ENCODE measurements at regions not wholly inside any gene's neighbourhood (a gene's known extent, or its start where the extent isn't known, plus 50 kb on each side); places are given as distances from the start of the nearest gene placed in this dataset.
"Not testable (repeated sequence)": the region's sequence is repeated elsewhere in the genome, so short reads cannot be mapped to it uniquely, and the experiment has no call there.

DNA sequence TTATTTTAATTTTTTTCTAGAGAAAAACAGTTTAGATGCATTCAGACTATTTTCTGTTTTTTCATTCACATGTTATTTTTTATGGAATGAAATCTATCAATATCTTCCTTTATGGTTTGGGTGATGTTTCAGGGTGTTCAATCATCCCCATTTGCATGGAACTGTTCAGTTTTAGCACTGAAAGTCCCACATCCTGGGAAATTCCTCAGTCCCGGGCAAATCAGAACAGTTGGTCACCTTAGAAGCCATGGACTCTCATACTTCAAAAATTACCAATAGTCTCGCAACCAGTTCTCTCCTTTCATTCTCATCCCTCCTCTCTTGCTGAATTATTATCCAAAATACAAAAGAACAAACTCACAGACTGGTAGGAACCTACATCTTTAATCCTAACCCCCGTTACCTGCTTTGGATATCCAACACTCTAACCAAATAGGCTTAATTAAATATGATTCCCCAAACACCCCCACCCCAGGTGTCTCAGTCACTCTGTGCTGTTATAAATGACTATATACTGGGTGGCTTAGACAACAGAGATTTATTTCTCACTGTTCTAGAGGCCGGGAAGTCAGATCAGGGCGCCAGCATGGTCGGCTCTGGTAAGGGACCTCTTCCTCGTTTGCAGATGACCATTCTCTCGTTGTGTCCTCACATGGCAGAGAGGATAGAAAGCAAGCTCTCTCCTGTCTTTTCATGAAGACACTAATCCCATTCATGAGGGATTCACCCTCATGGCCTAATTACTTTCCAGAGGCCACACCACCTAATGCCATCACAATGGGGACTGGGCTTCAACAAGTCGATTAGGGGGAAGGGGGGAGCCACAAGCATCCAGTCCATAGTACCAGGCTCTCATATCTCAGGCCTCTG is 57.7 kb upstream of the SLC1A4 start:
- no peaks in the 10 kb centered on the region for H3K27me3 ChIP-seq
- no peak for TF ChIP-seq Cebpa-rat (IDR thresholded peaks at IDR 0.05)
- no peak overlapping the region for H3K9ac ChIP-seq
- H3K27ac ChIP-seq: no peak overlapping the region
- H3K4me3 ChIP-seq: no peak overlapping the region
- H4K20me1 ChIP-seq: no peaks in the 10 kb centered on the region
- peaks cover 26% of the 10 kb centered on the region for H3K9me3 ChIP-seq
- H3K36me3 ChIP-seq: no peaks in the 10 kb centered on the region
- peaks cover 18% of the 10 kb centered on the region for H3K4me1 ChIP-seq
- peak overlapping the region; percentile 39; the same call in 1 of the 2 replicates for H3K4me2 ChIP-seq

DNA sequence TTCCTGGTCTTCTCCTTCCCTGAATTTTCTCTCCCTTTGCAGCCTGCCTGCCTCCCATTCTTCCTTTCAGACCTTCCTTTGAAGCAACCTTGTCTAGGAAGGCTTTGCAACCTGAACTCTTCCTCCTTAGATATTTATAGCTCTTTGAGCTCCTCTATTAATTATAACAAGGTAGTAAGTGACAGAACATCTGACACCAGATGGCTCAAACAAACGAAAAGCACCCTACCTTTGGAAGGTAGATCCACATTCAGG is 57.2 kb upstream of the SLC1A4 start:
- Histone ChIP-seq H3K27me3 (no peaks in the 10 kb centered on the region), H3K4me1 (peaks cover 18% of the 10 kb centered on the region), H4K20me1 (no peaks in the 10 kb centered on the region), H3K4me2 (peak overlapping the region; percentile 39), H3K9ac (no peak overlapping the region), H3K4me3 (no peak overlapping the region), H3K36me3 (no peaks in the 10 kb centered on the region), H3K9me3 (peaks cover 20% of the 10 kb centered on the region), H3K27ac (no peak overlapping the region)
- no peak for TF ChIP-seq Cebpa-rat (IDR thresholded peaks at IDR 0.05)

DNA sequence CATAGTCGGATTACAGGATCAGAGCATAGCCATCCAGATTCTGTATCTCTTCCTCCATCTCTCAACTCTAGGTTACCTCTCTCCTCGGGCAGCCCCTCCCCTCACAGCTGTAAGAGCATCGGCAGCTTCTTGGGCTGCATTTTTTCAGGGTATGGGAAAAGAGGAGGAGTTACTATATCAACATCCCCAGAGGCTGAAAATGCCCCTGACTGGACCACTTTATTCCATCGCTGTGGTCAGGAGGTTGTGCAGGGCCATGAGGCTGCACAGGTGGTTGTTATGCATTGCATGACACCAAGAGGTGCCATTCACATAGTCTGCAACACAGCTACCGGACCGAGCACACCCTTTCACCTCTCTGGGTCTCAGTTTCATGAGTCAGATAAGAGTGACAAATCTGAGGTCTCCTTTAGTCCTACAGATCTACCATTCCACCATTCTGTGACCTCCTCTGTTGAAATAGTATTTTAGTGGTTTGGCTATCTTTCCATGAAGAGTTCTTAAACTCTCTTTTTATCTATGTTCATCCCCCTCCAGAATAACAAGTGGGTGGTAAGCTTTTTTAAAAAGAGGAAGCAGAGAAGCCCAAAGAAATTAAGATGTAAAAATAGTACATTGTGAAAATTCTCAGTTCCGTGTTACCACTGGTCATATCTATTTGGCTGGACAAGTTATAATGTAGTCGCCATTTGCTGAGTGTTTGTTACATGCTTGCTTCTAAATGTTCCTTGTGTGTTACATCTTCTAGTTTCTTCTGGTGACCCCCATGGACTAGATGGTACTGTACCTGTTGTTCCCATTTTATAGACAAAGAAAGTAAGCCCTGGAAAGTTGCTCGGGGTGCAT is 56.6 kb upstream of the SLC1A4 start:
- TF ChIP-seq Cebpa-rat (IDR thresholded peaks at IDR 0.05): no peak
- Histone ChIP-seq H4K20me1 (no peaks in the 10 kb centered on the region), H3K4me1 (peaks cover 24% of the 10 kb centered on the region), H3K4me2 (peak overlapping the region; percentile 39), H3K27ac (no peak overlapping the region), H3K9me3 (peaks cover 14% of the 10 kb centered on the region), H3K9ac (no peak overlapping the region), H3K27me3 (no peaks in the 10 kb centered on the region), H3K36me3 (no peaks in the 10 kb centered on the region), H3K4me3 (no peak overlapping the region)

DNA sequence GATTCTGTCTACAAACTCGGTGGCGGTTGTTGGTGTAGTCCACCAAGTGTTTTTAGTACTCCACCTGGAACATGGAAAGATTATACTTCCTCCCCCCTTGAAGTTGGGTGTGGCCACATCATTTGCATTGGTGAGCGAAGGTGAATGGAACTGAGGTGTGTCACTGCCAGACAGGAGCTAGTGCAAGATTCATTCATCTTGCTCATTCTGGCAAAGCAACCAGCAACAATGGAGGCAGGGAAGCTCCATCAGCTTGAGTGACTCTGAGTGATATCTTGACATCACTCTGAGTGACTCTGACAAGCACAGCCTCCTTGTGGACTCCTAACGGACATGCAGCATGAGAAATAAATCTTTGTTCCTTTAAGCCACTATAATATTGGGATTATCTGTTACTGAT is 54.7 kb upstream of the SLC1A4 start:
- Histone ChIP-seq H3K36me3 (no peaks in the 10 kb centered on the region), H3K27me3 (no peaks in the 10 kb centered on the region), H3K4me3 (no peak overlapping the region), H3K27ac (no peak overlapping the region), H3K4me1 (peaks cover 34% of the 10 kb centered on the region), H3K9me3 (peaks cover 10% of the 10 kb centered on the region), H4K20me1 (no peaks in the 10 kb centered on the region), H3K9ac (no peak overlapping the region), H3K4me2 (no peak overlapping the region)
- TF ChIP-seq Cebpa-rat (IDR thresholded peaks at IDR 0.05): no peak

DNA sequence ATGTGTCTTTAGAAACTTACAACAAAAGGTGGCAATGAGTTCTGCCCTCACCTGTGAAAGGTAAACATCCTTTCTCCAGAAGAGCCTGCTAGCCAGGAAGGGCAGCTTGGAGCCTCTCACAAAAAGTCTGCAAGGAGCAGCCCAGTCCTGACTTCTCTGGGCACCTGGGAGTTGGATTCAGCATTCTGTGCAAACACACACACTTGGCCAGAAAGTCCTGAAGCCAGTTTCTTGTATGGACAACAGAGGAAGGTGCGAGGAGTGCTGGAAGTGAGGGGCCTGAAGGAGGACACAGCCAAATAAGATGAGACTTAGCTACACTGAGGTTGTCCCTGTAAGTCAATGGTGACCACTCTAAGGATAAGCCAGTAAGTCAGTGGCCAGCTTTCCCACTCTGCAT is 52.4 kb upstream of the SLC1A4 start:
- Histone ChIP-seq H3K9me3 (peaks cover 10% of the 10 kb centered on the region), H3K27ac (no peak overlapping the region), H3K9ac (no peak overlapping the region), H3K4me3 (no peak overlapping the region), H3K36me3 (no peaks in the 10 kb centered on the region), H4K20me1 (no peaks in the 10 kb centered on the region), H3K4me2 (no peak overlapping the region), H3K27me3 (no peaks in the 10 kb centered on the region), H3K4me1 (peaks cover 35% of the 10 kb centered on the region)
- TF ChIP-seq Cebpa-rat (IDR thresholded peaks at IDR 0.05): no peak

DNA sequence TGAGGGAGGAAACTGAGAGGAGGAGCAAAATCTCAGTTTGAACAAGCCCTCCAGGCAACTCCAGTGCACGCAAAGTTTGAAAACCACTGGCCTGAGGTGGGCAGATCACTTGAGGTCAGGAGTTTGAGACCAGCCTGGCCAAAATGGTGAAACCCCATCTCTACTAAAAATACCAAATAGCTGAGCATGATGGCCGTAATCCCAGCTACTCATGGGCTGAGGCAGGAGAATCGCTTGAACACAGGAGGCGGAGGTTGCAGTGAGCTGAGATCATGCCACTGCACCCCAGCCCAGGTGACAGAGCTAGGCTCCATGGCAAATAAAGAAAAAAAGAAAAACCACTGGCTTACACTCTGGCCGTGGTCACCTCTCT is 51.9 kb upstream of the SLC1A4 start:
- peaks cover 33% of the 10 kb centered on the region for H3K4me1 ChIP-seq
- not testable (repeated sequence) for H4K20me1 ChIP-seq, H3K27me3 ChIP-seq, H3K27ac ChIP-seq, H3K9ac ChIP-seq, H3K4me3 ChIP-seq, H3K36me3 ChIP-seq
- peaks cover 10% of the 10 kb centered on the region for H3K9me3 ChIP-seq
- peak overlapping the region; percentile 39 for H3K4me2 ChIP-seq

DNA sequence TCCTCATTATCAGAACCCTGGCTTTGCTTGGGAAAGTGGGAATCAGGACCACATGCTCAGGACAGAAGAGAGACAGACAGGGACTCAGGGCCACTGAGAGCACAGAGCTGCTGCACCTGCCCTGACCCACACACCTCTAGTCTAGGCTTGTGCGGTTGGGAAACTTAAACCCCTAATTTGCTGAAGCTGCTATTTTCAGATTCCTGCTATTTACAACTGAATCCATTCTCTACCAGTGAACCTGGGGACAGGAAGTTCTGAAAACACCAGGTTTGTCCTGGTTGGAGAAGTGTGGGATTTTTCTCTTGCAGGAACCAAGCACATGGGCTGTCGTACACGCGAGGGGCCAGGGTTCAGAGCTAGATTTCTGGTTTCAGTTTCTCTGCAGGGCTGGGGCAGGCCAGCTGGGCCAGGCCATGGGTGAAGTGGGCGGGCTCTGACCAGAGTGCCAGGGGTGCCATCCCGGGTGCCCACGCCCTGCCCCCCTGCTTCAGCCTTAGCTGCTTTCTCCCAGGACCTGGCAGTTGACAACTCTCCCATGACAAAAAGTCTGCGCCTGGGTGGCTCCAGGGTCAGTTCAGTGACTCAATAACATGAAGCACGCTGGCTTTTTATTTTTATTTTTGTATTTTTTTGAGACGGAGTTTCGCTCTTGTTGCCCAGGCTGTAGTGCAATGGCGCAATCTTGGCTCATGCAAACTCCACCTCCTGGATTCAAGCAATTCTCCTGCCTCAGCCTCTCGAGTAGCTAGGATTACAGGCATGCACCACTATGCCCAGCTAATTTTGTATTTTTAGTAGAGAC is 51.3 kb upstream of the SLC1A4 start:
- peak overlapping the region; percentile 28; the same call in 1 of the 2 replicates for H3K27ac ChIP-seq
- H3K27me3 ChIP-seq: no peaks in the 10 kb centered on the region
- H4K20me1 ChIP-seq: no peaks in the 10 kb centered on the region
- H3K4me2 ChIP-seq: peak overlapping the region; percentile 39
- no peak for TF ChIP-seq Cebpa-rat (IDR thresholded peaks at IDR 0.05)
- no peak overlapping the region for H3K4me3 ChIP-seq
- H3K36me3 ChIP-seq: no peaks in the 10 kb centered on the region
- H3K9me3 ChIP-seq: peaks cover 10% of the 10 kb centered on the region
- H3K9ac ChIP-seq: no peak overlapping the region
- peaks cover 27% of the 10 kb centered on the region for H3K4me1 ChIP-seq

DNA sequence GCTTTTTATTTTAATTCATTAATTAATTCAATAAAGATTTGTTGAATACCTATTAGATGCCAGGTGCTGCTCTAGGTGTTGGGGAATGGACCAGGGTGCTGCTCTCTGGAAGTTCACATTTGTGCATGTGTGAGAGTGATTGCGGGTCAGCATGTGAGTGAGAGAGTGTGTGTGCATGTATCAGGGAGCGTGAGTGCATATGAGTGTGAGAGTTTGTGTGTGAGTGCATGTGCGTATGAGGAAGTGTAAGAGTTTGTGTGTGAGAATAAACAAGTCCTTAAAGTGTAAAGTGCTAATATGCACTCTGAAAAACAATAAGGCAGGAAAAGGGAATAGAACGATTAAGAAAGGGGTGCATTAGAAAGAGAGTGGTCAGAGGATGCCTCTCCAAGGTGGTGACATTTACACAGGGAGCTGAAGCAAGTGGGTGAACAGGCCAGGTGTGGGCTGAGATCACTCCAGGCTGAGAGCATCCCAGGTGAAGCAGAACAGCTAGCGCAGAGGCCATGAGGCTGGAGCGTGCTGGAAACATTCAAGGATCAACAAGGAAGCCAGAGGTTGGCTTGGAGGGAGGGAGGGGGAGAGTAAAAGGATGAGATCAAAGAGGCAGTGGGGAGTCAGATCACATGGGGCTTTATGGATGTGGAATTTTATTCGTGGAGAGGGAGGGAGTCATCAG is 50.5 kb upstream of the SLC1A4 start:
- no peaks in the 10 kb centered on the region for H4K20me1 ChIP-seq
- H3K9ac ChIP-seq: no peak overlapping the region
- peaks cover 10% of the 10 kb centered on the region for H3K9me3 ChIP-seq
- no peaks in the 10 kb centered on the region for H3K27me3 ChIP-seq
- peaks cover 27% of the 10 kb centered on the region for H3K4me1 ChIP-seq
- no peaks in the 10 kb centered on the region for H3K36me3 ChIP-seq
- no peak for TF ChIP-seq Cebpa-rat (IDR thresholded peaks at IDR 0.05)
- no peak overlapping the region for H3K4me3 ChIP-seq
- no peak overlapping the region for H3K4me2 ChIP-seq
- no peak overlapping the region for H3K27ac ChIP-seq

DNA sequence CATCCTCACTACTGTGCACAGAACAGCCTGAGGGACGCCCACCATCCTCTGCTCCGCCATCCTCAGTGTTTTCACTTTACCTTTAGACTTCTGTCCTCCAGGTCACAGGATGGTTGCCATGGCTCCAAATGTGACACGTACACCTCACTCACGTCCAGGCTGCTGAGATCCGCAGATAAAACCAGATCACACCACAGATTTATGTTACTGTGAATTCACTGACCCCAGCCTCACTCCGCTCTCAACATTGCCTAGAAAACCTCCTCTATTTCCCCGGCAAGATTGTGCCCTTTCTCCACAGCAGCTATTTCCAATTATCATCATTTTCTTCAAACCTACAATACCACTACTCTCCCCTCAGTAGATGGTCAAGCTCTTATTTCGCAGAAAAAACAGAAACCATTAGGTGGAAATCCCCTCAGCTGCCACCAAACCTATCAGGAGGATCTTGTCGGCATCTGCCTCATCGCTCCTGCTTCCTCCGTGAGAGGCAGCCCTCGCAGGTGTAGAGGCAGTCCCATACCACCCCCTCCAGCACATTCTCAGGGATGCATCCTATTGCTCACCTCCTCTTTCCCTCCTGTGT is 49.8 kb upstream of the SLC1A4 start:
- no peaks in the 10 kb centered on the region for H3K27me3 ChIP-seq
- H4K20me1 ChIP-seq: no peaks in the 10 kb centered on the region
- no peak overlapping the region for H3K4me3 ChIP-seq
- H3K4me2 ChIP-seq: peak overlapping the region; percentile 2; the same call in 1 of the 2 replicates
- peaks cover 34% of the 10 kb centered on the region for H3K4me1 ChIP-seq
- H3K9me3 ChIP-seq: peaks cover 10% of the 10 kb centered on the region
- no peak for TF ChIP-seq Cebpa-rat (IDR thresholded peaks at IDR 0.05)
- no peak overlapping the region for H3K9ac ChIP-seq
- no peak overlapping the region for H3K27ac ChIP-seq
- H3K36me3 ChIP-seq: no peaks in the 10 kb centered on the region

All from BLaER1 (cell line).